B cell (primary cell): ENCODE measurements at regions not wholly inside any gene's neighbourhood (a gene's known extent, or its start where the extent isn't known, plus 50 kb on each side); places are given as distances from the start of the nearest gene placed in this dataset.

ENCODE experiments used
- ATAC-seq: fragments of 200-7000 bp; cut with Tn5 transposase; one replicate; pipeline ENCODE4 v1.10.0; 2021; ENCODE audit warnings: low read depth, mild to moderate bottlenecking, moderate number of reproducible peaks, moderate library complexity
- CTCF ChIA-PET: fragments of 350-600 bp; sonication (Branson Sonifier 250); formaldehyde crosslinking; loops from one replicate; lab custom pipeline; 2021; ENCODE audit warnings: antibody characterized with exemption, inconsistent platforms; lab: Charles Lee
- POLR2A ChIA-PET: fragments of 350-600 bp; sonication (Branson Sonifier 250); formaldehyde crosslinking; loops from one replicate; lab custom pipeline; 2021; ENCODE audit warnings: antibody characterized with exemption; lab: Charles Lee
- DNase-seq: peaks from one replicate; pipeline ENCODE4 v3.0.0; 2013
- H2AFZ ChIP-seq: 2 replicates; pipeline ENCODE4 v1.6.1; 2012; ENCODE audit warnings: mild to moderate bottlenecking, low read depth, low read length; ENCODE audit not compliant: insufficient read depth, poor library complexity, severe bottlenecking
- H3K27ac ChIP-seq, 2 donors: 1 replicate in 1 of 2; 2 replicates in 1 of 2; pipeline ENCODE4 v1.5.1; 2012 to 2013; ENCODE audit warnings: low read length in 2 of 2, mild to moderate bottlenecking in 2 of 2, moderate library complexity in 1 of 2
- H3K27me3 ChIP-seq, 4 experiments: fragments of 200-600 bp in 1 of 4; sonication (generic) in 1 of 4; replicated peaks in 1 of 4; 1 replicate in 2 of 4; 2 replicates in 2 of 4; pipeline versions ENCODE4 v1.6.1 to v1.7.0; 2013 to 2016; ENCODE audit warnings: low read length in 3 of 4, mild to moderate bottlenecking in 2 of 4, mixed read lengths in 1 of 4, moderate library complexity in 1 of 4; ENCODE audit not compliant: insufficient read depth in 4 of 4, control insufficient read depth in 3 of 4; ENCODE audit errors: control extremely low read depth in 1 of 4
- H3K36me3 ChIP-seq, 2 experiments: replicated peaks in 1 of 2; 1 replicate in 1 of 2; 2 replicates in 1 of 2; pipeline versions ENCODE4 v1.6.1 to v1.7.1; 2013; ENCODE audit warnings: low read length in 1 of 2; ENCODE audit not compliant: insufficient read depth in 2 of 2, control insufficient read depth in 1 of 2; ENCODE audit errors: control extremely low read depth in 1 of 2, extremely low read depth in 1 of 2
- H3K4me1 ChIP-seq, 2 donors: fragments of 200-600 bp in 1 of 2; sonication (generic) in 1 of 2; 1 replicate in 1 of 2; 2 replicates in 1 of 2; pipeline versions ENCODE4 v1.5.1 to v1.6.1; 2013 to 2017; ENCODE audit warnings: low read length in 2 of 2; ENCODE audit not compliant: control insufficient read depth in 2 of 2, insufficient read depth in 2 of 2
- H3K4me2 ChIP-seq: replicated peaks from 2 replicates; pipeline ENCODE3; 2012; ENCODE audit warnings: mild to moderate bottlenecking, low read depth, low read length; ENCODE audit not compliant: poor library complexity, severe bottlenecking
- H3K4me3 ChIP-seq, 5 experiments: fragments of 200-600 bp in 1 of 5; sonication (generic) in 1 of 5; 1 replicate in 3 of 5; 2 replicates in 2 of 5; pipeline versions ENCODE4 v1.5.1 to v1.7.0; 2011 to 2016; ENCODE audit warnings: low read length in 4 of 5, mild to moderate bottlenecking in 4 of 5, low read depth in 2 of 5, control low read depth in 1 of 5, moderate library complexity in 1 of 5; ENCODE audit not compliant: insufficient read depth in 1 of 5; ENCODE audit errors: control extremely low read depth in 1 of 5, extremely low read depth in 1 of 5
- H3K79me2 ChIP-seq: fragments of 200-600 bp; sonication (generic); one replicate; pipeline ENCODE4 v1.6.0; 2016; ENCODE audit warnings: low read length; ENCODE audit not compliant: control insufficient read depth, insufficient read depth
- H3K9ac ChIP-seq: fragments of 200-600 bp; sonication (generic); 2 replicates; pipeline ENCODE4 v1.6.1; 2017; ENCODE audit warnings: mild to moderate bottlenecking, low read length, moderate library complexity
- H3K9me3 ChIP-seq, 3 donors: one replicate each; pipeline versions ENCODE4 v1.6.1 to v1.7.1; 2013; ENCODE audit warnings: low read length in 2 of 3; ENCODE audit not compliant: control insufficient read depth in 2 of 3, insufficient read depth in 1 of 3; ENCODE audit errors: control extremely low read depth in 1 of 3
- H4K20me1 ChIP-seq: 2 replicates; pipeline ENCODE4 v1.6.0; 2012; ENCODE audit warnings: mild to moderate bottlenecking, low read length; ENCODE audit not compliant: insufficient read depth, control insufficient read depth, poor library complexity, severe bottlenecking
- H3K27ac Mint-ChIP-seq: one replicate; pipeline ENCODE4 v1.8.0; 2021; ENCODE audit warnings: mixed read lengths
- H3K27me3 Mint-ChIP-seq: one replicate; pipeline ENCODE4 v1.8.0; 2021; ENCODE audit warnings: mixed read lengths
- H3K4me1 Mint-ChIP-seq: one replicate; pipeline ENCODE4 v1.8.0; 2021; ENCODE audit warnings: mixed read lengths
- H3K4me3 Mint-ChIP-seq: one replicate; pipeline ENCODE4 v1.8.0; 2021; ENCODE audit warnings: mixed read lengths
- H3K9me3 Mint-ChIP-seq: one replicate; pipeline ENCODE4 v1.8.0; 2022; ENCODE audit warnings: mixed read lengths; ENCODE audit not compliant: insufficient read depth
- CTCF ChIP-seq: fragments of 200-600 bp; IDR thresholded peaks from one replicate; pipeline ENCODE4 v1.8.0; 2022; ENCODE audit warnings: antibody characterized with exemption, mild to moderate bottlenecking
- EZH2 ChIP-seq: IDR thresholded peaks from 2 replicates; pipeline ENCODE4 v1.6.1; 2012; ENCODE audit warnings: borderline replicate concordance, low read depth, mild to moderate bottlenecking, moderate library complexity, low read length; ENCODE audit not compliant: insufficient read depth, poor library complexity, severe bottlenecking
- WGBS: methylation state at CpG from one replicate; pipeline ENCODE4 v1.1.5; 2013; ENCODE audit warnings: missing lambda C conversion rate; ENCODE audit not compliant: insufficient coverage; 5-methylcytosine and 5-hydroxymethylcytosine counted together
- intact Hi-C: fragments of 100-400 bp; cut with micrococcal nuclease; formaldehyde crosslinking; loops from one replicate; pipeline ENCODE4 v1.10.0; 2022

GRCh38 chr11:23556163-23556750, 696.0 kb upstream of the CCDC179 start:
- no peak overlapping the region for H3K27ac Mint-ChIP-seq
- no peaks in the 10 kb centered on the region for H3K4me1 ChIP-seq

GRCh38 chr11:23563591-23563990, 703.3 kb upstream of the CCDC179 start:
- Histone ChIP-seq H2AFZ (no peak overlapping the region), H3K9ac (no peak overlapping the region), H4K20me1 (no peaks in the 10 kb centered on the region), H3K4me1 (no peaks in the 10 kb centered on the region), H3K9me3 (no peaks in the 10 kb centered on the region), H3K4me2 (no peak overlapping the region), H3K27ac (no peak overlapping the region), H3K4me3 (no peak overlapping the region), H3K36me3 (no peaks in the 10 kb centered on the region), H3K27me3 (no peaks in the 10 kb centered on the region), H3K79me2 (no peaks in the 10 kb centered on the region)
- ATAC-seq (no peak), DNase-seq (no peak)
- H3K4me1 Mint-ChIP-seq, result no peaks in the 10 kb centered on the region
- TF ChIP-seq CTCF (no peak), EZH2 (no peak)
- H3K9me3 Mint-ChIP-seq, result no peaks in the 10 kb centered on the region
- ChIA-PET CTCF (interaction anchor here (0.7 kb wide), 1 partner anchor 627 kb away, joined by 6 read pairs; no protein-coding TSS in a partner anchor), POLR2A (no interaction called here)
- no peak overlapping the region for H3K27ac Mint-ChIP-seq
- intact Hi-C loops, result no loop called here
- H3K4me3 Mint-ChIP-seq, result no peak overlapping the region
- no peaks in the 10 kb centered on the region for H3K27me3 Mint-ChIP-seq

More at GRCh38 chr11:23556163-23556750, 696.0 kb upstream of the CCDC179 start:
- ATAC-seq (no peak), DNase-seq (no peak)
- H3K79me2 ChIP-seq, result no peaks in the 10 kb centered on the region
- H3K4me3 ChIP-seq, result no peak overlapping the region
- H3K9me3 ChIP-seq, result no peaks in the 10 kb centered on the region
- H4K20me1 ChIP-seq, result no peaks in the 10 kb centered on the region
- CTCF ChIA-PET, result interaction anchor here (1.7 kb wide), 1 partner anchor 16 kb away, joined by 7 read pairs; no protein-coding TSS in a partner anchor
- no peak overlapping the region for H2AFZ ChIP-seq
- WGBS, result 75% methylated on average over 1 of the region's 2 CpGs
- no peaks in the 10 kb centered on the region for H3K36me3 ChIP-seq
- POLR2A ChIA-PET, result no interaction called here
- intact Hi-C loops, result no loop called here
- no peak overlapping the region for H3K27ac ChIP-seq
- no peak overlapping the region for H3K4me2 ChIP-seq
- Mint-ChIP-seq H3K4me1 (no peaks in the 10 kb centered on the region), H3K4me3 (no peak overlapping the region), H3K27me3 (no peaks in the 10 kb centered on the region), H3K9me3 (no peaks in the 10 kb centered on the region)
- no peak overlapping the region for H3K9ac ChIP-seq
- no peak for TF ChIP-seq CTCF
- no peak for TF ChIP-seq EZH2
- no peaks in the 10 kb centered on the region for H3K27me3 ChIP-seq
